ENCODE measurements at regions not wholly inside any gene's neighbourhood (a gene's known extent, or its start where the extent isn't known, plus 50 kb on each side); places are given as distances from the start of the nearest gene placed in this dataset.

DNA sequence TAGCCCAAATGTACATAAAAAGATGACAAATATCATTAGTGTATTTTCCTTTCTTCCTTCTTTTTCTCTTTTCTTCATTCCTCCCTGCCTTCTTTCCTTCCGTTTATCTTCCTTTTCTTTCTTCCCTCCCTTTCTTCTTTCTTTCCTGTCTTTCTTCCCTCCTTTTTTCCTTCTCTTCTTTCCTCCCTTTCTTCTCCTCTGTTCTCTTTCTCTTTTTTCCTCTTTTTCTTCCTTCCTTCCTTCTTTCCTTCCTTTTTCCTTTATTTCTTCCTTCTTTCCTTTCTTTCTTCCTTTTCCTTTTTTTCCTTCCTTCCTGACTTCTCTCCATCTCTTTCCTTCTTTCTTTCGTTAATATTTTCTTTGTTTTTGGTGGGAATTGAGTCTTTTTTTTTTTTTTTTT lies 256.9 kb upstream of the CNTNAP5 start:
- TF ChIP-seq, protein P1, sequence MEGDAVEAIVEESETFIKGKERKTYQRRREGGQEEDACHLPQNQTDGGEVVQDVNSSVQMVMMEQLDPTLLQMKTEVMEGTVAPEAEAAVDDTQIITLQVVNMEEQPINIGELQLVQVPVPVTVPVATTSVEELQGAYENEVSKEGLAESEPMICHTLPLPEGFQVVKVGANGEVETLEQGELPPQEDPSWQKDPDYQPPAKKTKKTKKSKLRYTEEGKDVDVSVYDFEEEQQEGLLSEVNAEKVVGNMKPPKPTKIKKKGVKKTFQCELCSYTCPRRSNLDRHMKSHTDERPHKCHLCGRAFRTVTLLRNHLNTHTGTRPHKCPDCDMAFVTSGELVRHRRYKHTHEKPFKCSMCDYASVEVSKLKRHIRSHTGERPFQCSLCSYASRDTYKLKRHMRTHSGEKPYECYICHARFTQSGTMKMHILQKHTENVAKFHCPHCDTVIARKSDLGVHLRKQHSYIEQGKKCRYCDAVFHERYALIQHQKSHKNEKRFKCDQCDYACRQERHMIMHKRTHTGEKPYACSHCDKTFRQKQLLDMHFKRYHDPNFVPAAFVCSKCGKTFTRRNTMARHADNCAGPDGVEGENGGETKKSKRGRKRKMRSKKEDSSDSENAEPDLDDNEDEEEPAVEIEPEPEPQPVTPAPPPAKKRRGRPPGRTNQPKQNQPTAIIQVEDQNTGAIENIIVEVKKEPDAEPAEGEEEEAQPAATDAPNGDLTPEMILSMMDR (IDR thresholded peaks at IDR 0.05), result no peak
- TF ChIP-seq, protein P2, sequence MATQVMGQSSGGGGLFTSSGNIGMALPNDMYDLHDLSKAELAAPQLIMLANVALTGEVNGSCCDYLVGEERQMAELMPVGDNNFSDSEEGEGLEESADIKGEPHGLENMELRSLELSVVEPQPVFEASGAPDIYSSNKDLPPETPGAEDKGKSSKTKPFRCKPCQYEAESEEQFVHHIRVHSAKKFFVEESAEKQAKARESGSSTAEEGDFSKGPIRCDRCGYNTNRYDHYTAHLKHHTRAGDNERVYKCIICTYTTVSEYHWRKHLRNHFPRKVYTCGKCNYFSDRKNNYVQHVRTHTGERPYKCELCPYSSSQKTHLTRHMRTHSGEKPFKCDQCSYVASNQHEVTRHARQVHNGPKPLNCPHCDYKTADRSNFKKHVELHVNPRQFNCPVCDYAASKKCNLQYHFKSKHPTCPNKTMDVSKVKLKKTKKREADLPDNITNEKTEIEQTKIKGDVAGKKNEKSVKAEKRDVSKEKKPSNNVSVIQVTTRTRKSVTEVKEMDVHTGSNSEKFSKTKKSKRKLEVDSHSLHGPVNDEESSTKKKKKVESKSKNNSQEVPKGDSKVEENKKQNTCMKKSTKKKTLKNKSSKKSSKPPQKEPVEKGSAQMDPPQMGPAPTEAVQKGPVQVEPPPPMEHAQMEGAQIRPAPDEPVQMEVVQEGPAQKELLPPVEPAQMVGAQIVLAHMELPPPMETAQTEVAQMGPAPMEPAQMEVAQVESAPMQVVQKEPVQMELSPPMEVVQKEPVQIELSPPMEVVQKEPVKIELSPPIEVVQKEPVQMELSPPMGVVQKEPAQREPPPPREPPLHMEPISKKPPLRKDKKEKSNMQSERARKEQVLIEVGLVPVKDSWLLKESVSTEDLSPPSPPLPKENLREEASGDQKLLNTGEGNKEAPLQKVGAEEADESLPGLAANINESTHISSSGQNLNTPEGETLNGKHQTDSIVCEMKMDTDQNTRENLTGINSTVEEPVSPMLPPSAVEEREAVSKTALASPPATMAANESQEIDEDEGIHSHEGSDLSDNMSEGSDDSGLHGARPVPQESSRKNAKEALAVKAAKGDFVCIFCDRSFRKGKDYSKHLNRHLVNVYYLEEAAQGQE (IDR thresholded peaks at IDR 0.05; ENCODE audit: insufficient read depth in 1 of 2, low read depth in 2 of 2, low read length in 1 of 2), result no peak
- no peak for TF ChIP-seq POLR2AphosphoS5 (IDR thresholded peaks at IDR 0.05; ENCODE audit: low read depth, low read length)

All from Panc1 (cell line).